ENCODE measurements at regions not wholly inside any gene's neighbourhood (a gene's known extent, or its start where the extent isn't known, plus 50 kb on each side); places are given as distances from the start of the nearest gene placed in this dataset.

- Histone ChIP-seq H3K27me3 (replicated peaks in 1 of 4; ENCODE audit: control insufficient read depth in 3 of 4, extremely low read depth in 1 of 4, insufficient read depth in 3 of 4, low read length in 3 of 4) (no peaks in the 10 kb centered on the region), H3K36me3 (ENCODE audit: control insufficient read depth in 2 of 4, insufficient read depth in 4 of 4, low read length in 3 of 4) (no peaks in the 10 kb centered on the region), H3K9me3 (ENCODE audit: insufficient read depth in 2 of 2, low read depth in 1 of 2, low read length in 1 of 2) (0 out of 4 replicates have a peak, but pooled peaks cover 0 to 2% of the 10 kb centered on the region in 2 experiments), H3K23me2 (ENCODE audit: low read depth, low read length) (no peaks in the 10 kb centered on the region), H2BK5ac (ENCODE audit: low read depth, low read length) (no peak overlapping the region), H4K20me1 (replicated peaks in 1 of 2; ENCODE audit: control insufficient read depth in 1 of 2, insufficient read depth in 2 of 2, low read length in 2 of 2) (no peaks in the 10 kb centered on the region), H3K27ac (ENCODE audit: low read depth, low read length) (no peak overlapping the region), H3K9ac (replicated peaks in 1 of 4; ENCODE audit: extremely low read depth in 1 of 4, low read depth in 3 of 4, low read length in 3 of 4) (no peak overlapping the region), H2BK20ac (ENCODE audit: low read length) (no peak overlapping the region), H4K5ac (ENCODE audit: insufficient read length, low read depth, low read length) (no peak overlapping the region), H2AFZ (ENCODE audit: low read length) (no peak overlapping the region), H3K79me1 (ENCODE audit: low read depth, low read length) (no peaks in the 10 kb centered on the region), H3K18ac (ENCODE audit: extremely low read depth, low read length) (no peak overlapping the region), H2AK5ac (ENCODE audit: low read depth, low read length) (no peak overlapping the region), H3K79me2 (ENCODE audit: control insufficient read depth in 1 of 2, insufficient read depth in 2 of 2, low read length in 2 of 2) (no peaks in the 10 kb centered on the region), H3K4me1 (replicated peaks in 1 of 4; ENCODE audit: control insufficient read depth in 3 of 4, insufficient read depth in 4 of 4, low read length in 3 of 4) (no peaks in the 10 kb centered on the region), H4K8ac (ENCODE audit: extremely low read depth, insufficient read depth, low read length) (no peak overlapping the region; the same call in 1 of the 2 replicates), H3K4me3 (ENCODE audit: extremely low read depth in 1 of 4, insufficient read depth in 2 of 4, low read depth in 3 of 4, low read length in 4 of 4) (no peak overlapping the region), H3K4me2 (ENCODE audit: insufficient read depth in 1 of 2, low read depth in 2 of 2, low read length in 2 of 2) (no peak overlapping the region), H3K4ac (replicated peaks; ENCODE audit: insufficient read length, low read depth, low read length) (no peak overlapping the region), H2BK120ac (replicated peaks; ENCODE audit: low read depth, low read length) (no peak overlapping the region), H3K14ac (ENCODE audit: insufficient read length) (no peak overlapping the region), H3K23ac (ENCODE audit: insufficient read length) (no peak overlapping the region), H2BK12ac (ENCODE audit: low read depth, low read length) (no peak overlapping the region), H4K91ac (replicated peaks; ENCODE audit: insufficient read length, low read length) (no peak overlapping the region), H3K56ac (replicated peaks; ENCODE audit: insufficient read length, low read depth, low read length) (no peak overlapping the region), H2BK15ac (ENCODE audit: low read length) (no peak overlapping the region)
- FAIRE-seq (no peak), DNase-seq (ENCODE audit: low read depth in 1 of 2, low spot score in 2 of 2) (peak in 1 of 2 experiments; percentile 24)
- ChIA-PET CTCF (ENCODE audit: partially characterized antibody) (no interaction called here), POLR2A (ENCODE audit: partially characterized antibody) (no interaction called here)
- WGBS, 2 experiments (ENCODE audit: extremely low coverage in 1 of 2, insufficient coverage in 1 of 2, insufficient read length in 1 of 2, insufficient replicate concordance in 2 of 2, low coverage in 1 of 2, low lambda C conversion rate in 2 of 2, missing lambda C conversion rate in 1 of 2) = 80% methylated on average over 6 of the region's 6 CpGs; no CpG with 5 or more reads in 1 of the 2 experiments
- no peak for TF ChIP-seq MAX (IDR thresholded peaks at IDR 0.05)
- TF ChIP-seq TCF12 (IDR thresholded peaks at IDR 0.05; ENCODE audit: low read depth, low read length) = no peak
- TF ChIP-seq TAF1 (IDR thresholded peaks at IDR 0.05; ENCODE audit: low read depth, low read length) = no peak
- no peak for TF ChIP-seq POU5F1 (IDR thresholded peaks at IDR 0.05; ENCODE audit: low read depth, low read length)
- no peak for TF ChIP-seq ATF3 (IDR thresholded peaks at IDR 0.05; ENCODE audit: insufficient read depth, low read depth, low read length)
- no peak for TF ChIP-seq SP2 (IDR thresholded peaks at IDR 0.05; ENCODE audit: low read length)
- no peak for TF ChIP-seq JUND (IDR thresholded peaks at IDR 0.05; ENCODE audit: low read length)
- no peak for TF ChIP-seq CBX8 (IDR thresholded peaks at IDR 0.05; ENCODE audit: borderline replicate concordance, low read depth, low read length)
- TF ChIP-seq RXRA (IDR thresholded peaks at IDR 0.05; ENCODE audit: insufficient read depth, low read depth, low read length) = no peak
- no peak for TF ChIP-seq HDAC6 (IDR thresholded peaks at IDR 0.05; ENCODE audit: low read depth, low read length)
Measured at GRCh38 chr5:2895876-2896275, 144.4 kb upstream of the IRX2 start.
